Activated CD4-positive, CD25-positive, alpha-beta regulatory T cell (primary cell): ENCODE measurements at regions not wholly inside any gene's neighbourhood (a gene's known extent, or its start where the extent isn't known, plus 50 kb on each side); places are given as distances from the start of the nearest gene placed in this dataset.

Source experiments
- DNase-seq, 4 experiments: peaks; one replicate each; lab custom pipeline; 2025; lab: John Stamatoyannopoulos, UW

GRCh38 chr14:50038398-50039119 is 77.8 kb downstream of the VCPKMT start:
- peak in 2 of 4 experiments; percentile 23 to 36 for DNase-seq

GRCh38 chr14:50039120-50039517 is 77.3 kb downstream of the VCPKMT start:
- DNase-seq, result no peak

GRCh38 chr14:50039734-50040400 is 76.5 kb downstream of the VCPKMT start:
- DNase-seq, result no peak

GRCh38 chr14:50040401-50040775 is 76.0 kb downstream of the VCPKMT start:
- no peak for DNase-seq

GRCh38 chr14:50040895-50041465 is 75.4 kb downstream of the VCPKMT start:
- no peak for DNase-seq

GRCh38 chr14:50041980-50042379 is 74.4 kb downstream of the VCPKMT start:
- DNase-seq, result no peak

GRCh38 chr14:50044042-50044651 is 72.2 kb downstream of the VCPKMT start:
- no peak for DNase-seq

GRCh38 chr14:50045039-50045711 is 71.2 kb downstream of the VCPKMT start:
- peak; percentile 9 to 68 (median 48) for DNase-seq

GRCh38 chr14:50045837-50046236 is 70.5 kb downstream of the VCPKMT start:
- DNase-seq, result no peak

GRCh38 chr14:50047274-50047676 is 69.1 kb downstream of the VCPKMT start:
- DNase-seq, result no peak

- no peak for DNase-seq
Observed at GRCh38 chr14:50049093-50049492, 67.3 kb downstream of the VCPKMT start.

- DNase-seq, result no peak
Observed at GRCh38 chr14:50049703-50050570, 66.4 kb downstream of the VCPKMT start.

- no peak for DNase-seq
Observed at GRCh38 chr14:50051106-50051505, 65.3 kb downstream of the VCPKMT start.

- DNase-seq, result no peak
Observed at GRCh38 chr14:50051706-50052105, 64.7 kb downstream of the VCPKMT start.

GRCh38 chr14:50052517-50052916 is 63.9 kb downstream of the VCPKMT start:
- DNase-seq, result no peak

GRCh38 chr14:50053935-50054334 is 62.4 kb downstream of the VCPKMT start:
- DNase-seq, result no peak

GRCh38 chr14:50055461-50056228 is 60.7 kb downstream of the VCPKMT start:
- no peak for DNase-seq

GRCh38 chr14:50056435-50056834 is 59.9 kb downstream of the VCPKMT start:
- DNase-seq, result no peak

- no peak for DNase-seq
Observed at GRCh38 chr14:50057331-50057730, 59.0 kb downstream of the VCPKMT start.

GRCh38 chr14:50058113-50058512 is 58.3 kb downstream of the VCPKMT start:
- DNase-seq, result no peak
